ENCODE measurements at regions not wholly inside any gene's neighbourhood (a gene's known extent, or its start where the extent isn't known, plus 50 kb on each side); places are given as distances from the start of the nearest gene placed in this dataset.
"Not testable (repeated sequence)": the region's sequence is repeated elsewhere in the genome, so short reads cannot be mapped to it uniquely, and the experiment has no call there.

- DNase-seq, H3K4me3 ChIP-seq, H3K9me3 ChIP-seq, H3K27me3 ChIP-seq, H3K36me3 ChIP-seq: not testable (repeated sequence)
These were observed 76.1 kb upstream of the SATB2 start for GRCh38 chr2:199533873-199534272.

- Histone ChIP-seq H3K36me3 (no peaks in the 10 kb centered on the region), H3K27me3 (no peaks in the 10 kb centered on the region), H3K4me3 (no peak overlapping the region), H3K9me3 (no peaks in the 10 kb centered on the region)
- no peak for DNase-seq
These were observed 69.3 kb upstream of the SATB2 start for GRCh38 chr2:199527071-199527470.

DNA sequence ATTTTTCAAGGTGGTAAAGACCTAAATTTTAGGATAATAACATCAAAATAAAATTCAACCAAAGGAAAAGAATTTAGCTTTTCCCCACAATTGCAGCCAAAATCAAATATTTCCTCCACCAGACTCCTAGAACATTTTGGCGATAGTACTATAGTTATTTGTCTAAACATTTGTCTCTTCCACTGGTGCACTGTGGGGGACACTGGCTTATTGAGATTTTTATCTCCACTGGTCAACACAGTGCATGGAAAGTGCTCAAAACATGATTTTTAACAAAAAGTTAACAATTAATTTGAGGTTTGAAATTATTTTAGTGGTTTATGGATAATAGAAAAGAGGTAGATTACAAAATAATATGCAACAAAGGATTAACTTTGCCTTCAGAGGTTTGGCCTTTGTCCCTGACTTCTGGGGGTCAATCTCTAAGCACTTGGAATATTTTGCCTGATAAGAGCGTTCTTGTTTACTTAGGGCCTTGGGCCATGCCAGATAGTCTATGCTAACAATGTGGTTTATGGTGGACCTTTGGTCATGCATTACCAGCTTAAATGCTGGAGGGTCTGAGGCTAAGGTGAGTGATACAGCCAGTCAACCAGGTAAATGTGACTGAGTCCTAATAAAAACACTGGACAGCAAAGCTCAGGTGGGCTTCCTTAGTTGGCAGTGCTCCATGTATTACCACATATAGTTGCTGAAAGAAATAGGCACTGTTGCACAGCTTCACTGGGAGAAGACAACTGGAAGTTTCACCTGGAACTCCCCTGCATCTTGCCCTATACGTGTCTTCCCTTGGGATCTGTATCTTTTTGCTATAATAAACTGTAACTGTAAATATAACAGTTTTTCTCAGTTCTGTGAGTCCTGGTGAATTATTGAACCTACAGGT, 67.2 kb upstream of the SATB2 start:
- no peaks in the 10 kb centered on the region for H3K9me3 ChIP-seq
- H3K27me3 ChIP-seq: no peaks in the 10 kb centered on the region
- no peak overlapping the region for H3K4me3 ChIP-seq
- no peak for DNase-seq
- H3K36me3 ChIP-seq: no peaks in the 10 kb centered on the region

- Histone ChIP-seq H3K27me3 (no peaks in the 10 kb centered on the region), H3K4me3 (no peak overlapping the region), H3K9me3 (no peaks in the 10 kb centered on the region), H3K36me3 (no peaks in the 10 kb centered on the region)
- no peak for DNase-seq
These were observed 51.7 kb upstream of the SATB2 start for GRCh38 chr2:199509403-199509802.
